SK-N-SH (cell line): ENCODE measurements at regions not wholly inside any gene's neighbourhood (a gene's known extent, or its start where the extent isn't known, plus 50 kb on each side); places are given as distances from the start of the nearest gene placed in this dataset.

Experiments used
- EP300 ChIP-seq, 2 experiments: IDR thresholded peaks; 2 replicates each; pipeline versions ENCODE4 v1.4.0 to v1.6.1; 2012; ENCODE audit warnings: borderline replicate concordance in 1 of 2, low read depth in 1 of 2, low read length in 1 of 2
- EZH2phosphoT487 ChIP-seq: fragments of 200-600 bp; sonication (generic); IDR thresholded peaks from 2 replicates; pipeline ENCODE4 v1.6.1; 2017; ENCODE audit warnings: low read depth, mixed run types, mild to moderate bottlenecking, antibody characterized with exemption, moderate library complexity, borderline replicate concordance
- GABPA ChIP-seq: IDR thresholded peaks from 2 replicates; pipeline ENCODE4 v1.4.0; 2012; ENCODE audit warnings: low read depth, mild to moderate bottlenecking
- POLR2AphosphoS5 ChIP-seq: IDR thresholded peaks from 2 replicates; pipeline ENCODE4 v1.6.1; 2012; ENCODE audit warnings: low read depth, low read length
- RFX5 ChIP-seq: IDR thresholded peaks from 2 replicates; pipeline ENCODE4 v1.6.1; 2012; ENCODE audit warnings: mild to moderate bottlenecking, improper control_type of control experiment, low read length
- TF ChIP-seq, protein P1 (sequence below): fragments of 200-600 bp; sonication (generic); IDR thresholded peaks from 2 replicates; pipeline ENCODE4 v1.6.1; 2017; ENCODE audit warnings: antibody characterized with exemption, mild to moderate bottlenecking, moderate library complexity
- TF ChIP-seq, protein P2 (sequence below): IDR thresholded peaks from 2 replicates; pipeline ENCODE4 v1.4.0; 2012; ENCODE audit warnings: low read depth, borderline replicate concordance
- TF ChIP-seq, protein P3 (sequence below): fragments of 150-350 bp; IDR thresholded peaks from 2 replicates; pipeline ENCODE4 v1.6.1; 2016; ENCODE audit warnings: mild to moderate bottlenecking, low read depth, low read length

DNA sequence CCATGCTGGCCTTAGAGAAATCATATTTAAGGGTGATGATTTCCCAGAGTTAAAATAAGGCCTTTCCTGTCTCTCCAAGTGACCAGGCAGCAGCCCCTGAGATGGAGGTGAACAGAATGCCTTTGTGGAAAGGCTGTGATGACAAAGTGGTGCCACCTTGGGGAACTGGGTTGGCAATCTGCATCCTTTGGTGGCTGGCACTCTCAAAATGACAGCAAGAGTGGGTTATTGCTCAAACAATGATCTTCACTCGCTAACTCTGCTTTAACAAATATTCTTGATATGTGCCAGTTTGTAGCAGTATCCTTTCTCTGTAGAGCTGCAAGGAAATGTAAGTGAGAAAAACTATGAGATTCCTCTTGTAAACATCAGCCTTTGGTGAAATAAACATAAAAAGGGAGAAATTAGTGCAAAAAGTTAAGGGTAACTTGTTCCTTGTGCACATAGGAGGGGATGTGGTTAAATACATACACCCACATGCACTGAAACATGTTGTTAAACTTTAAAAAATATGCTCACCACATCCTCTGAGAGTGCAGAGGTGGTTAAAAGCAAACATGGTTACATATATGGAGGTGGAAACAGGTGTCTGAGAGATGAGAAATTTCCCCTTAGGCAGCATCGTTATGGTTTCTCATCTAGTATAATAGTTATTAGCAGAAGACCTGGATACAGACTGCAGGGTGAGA lies 373.4 kb upstream of the CTNND2 start:
- no peak for TF ChIP-seq POLR2AphosphoS5
- no peak for TF ChIP-seq RFX5
- TF ChIP-seq, protein P1, sequence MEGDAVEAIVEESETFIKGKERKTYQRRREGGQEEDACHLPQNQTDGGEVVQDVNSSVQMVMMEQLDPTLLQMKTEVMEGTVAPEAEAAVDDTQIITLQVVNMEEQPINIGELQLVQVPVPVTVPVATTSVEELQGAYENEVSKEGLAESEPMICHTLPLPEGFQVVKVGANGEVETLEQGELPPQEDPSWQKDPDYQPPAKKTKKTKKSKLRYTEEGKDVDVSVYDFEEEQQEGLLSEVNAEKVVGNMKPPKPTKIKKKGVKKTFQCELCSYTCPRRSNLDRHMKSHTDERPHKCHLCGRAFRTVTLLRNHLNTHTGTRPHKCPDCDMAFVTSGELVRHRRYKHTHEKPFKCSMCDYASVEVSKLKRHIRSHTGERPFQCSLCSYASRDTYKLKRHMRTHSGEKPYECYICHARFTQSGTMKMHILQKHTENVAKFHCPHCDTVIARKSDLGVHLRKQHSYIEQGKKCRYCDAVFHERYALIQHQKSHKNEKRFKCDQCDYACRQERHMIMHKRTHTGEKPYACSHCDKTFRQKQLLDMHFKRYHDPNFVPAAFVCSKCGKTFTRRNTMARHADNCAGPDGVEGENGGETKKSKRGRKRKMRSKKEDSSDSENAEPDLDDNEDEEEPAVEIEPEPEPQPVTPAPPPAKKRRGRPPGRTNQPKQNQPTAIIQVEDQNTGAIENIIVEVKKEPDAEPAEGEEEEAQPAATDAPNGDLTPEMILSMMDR, result no peak
- TF ChIP-seq EZH2phosphoT487, result no peak
- no peak for TF ChIP-seq GABPA
- TF ChIP-seq, protein P2, sequence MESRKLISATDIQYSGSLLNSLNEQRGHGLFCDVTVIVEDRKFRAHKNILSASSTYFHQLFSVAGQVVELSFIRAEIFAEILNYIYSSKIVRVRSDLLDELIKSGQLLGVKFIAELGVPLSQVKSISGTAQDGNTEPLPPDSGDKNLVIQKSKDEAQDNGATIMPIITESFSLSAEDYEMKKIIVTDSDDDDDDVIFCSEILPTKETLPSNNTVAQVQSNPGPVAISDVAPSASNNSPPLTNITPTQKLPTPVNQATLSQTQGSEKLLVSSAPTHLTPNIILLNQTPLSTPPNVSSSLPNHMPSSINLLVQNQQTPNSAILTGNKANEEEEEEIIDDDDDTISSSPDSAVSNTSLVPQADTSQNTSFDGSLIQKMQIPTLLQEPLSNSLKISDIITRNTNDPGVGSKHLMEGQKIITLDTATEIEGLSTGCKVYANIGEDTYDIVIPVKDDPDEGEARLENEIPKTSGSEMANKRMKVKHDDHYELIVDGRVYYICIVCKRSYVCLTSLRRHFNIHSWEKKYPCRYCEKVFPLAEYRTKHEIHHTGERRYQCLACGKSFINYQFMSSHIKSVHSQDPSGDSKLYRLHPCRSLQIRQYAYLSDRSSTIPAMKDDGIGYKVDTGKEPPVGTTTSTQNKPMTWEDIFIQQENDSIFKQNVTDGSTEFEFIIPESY, result no peak
- no peak for TF ChIP-seq EP300 (IDR thresholded peaks at IDR 0.05; ENCODE audit: borderline replicate concordance in 1 of 2, low read depth in 1 of 2, low read length in 1 of 2)
- TF ChIP-seq, protein P3, sequence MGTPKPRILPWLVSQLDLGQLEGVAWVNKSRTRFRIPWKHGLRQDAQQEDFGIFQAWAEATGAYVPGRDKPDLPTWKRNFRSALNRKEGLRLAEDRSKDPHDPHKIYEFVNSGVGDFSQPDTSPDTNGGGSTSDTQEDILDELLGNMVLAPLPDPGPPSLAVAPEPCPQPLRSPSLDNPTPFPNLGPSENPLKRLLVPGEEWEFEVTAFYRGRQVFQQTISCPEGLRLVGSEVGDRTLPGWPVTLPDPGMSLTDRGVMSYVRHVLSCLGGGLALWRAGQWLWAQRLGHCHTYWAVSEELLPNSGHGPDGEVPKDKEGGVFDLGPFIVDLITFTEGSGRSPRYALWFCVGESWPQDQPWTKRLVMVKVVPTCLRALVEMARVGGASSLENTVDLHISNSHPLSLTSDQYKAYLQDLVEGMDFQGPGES, result no peak
